GM21723 (cell line): ENCODE measurements at regions not wholly inside any gene's neighbourhood (a gene's known extent, or its start where the extent isn't known, plus 50 kb on each side); places are given as distances from the start of the nearest gene placed in this dataset.
A peak's percentile ranks its signal among the peaks of the same experiment; 100 is the strongest.

Source experiments
- ATAC-seq: cut with Tn5 transposase; IDR thresholded peaks from one replicate; pipeline ENCODE4 v1.9.1; 2021; ENCODE audit warnings: mild to moderate bottlenecking, moderate library complexity; ENCODE audit not compliant: unreplicated experiment

GRCh38 chr2:136248242-136248641, 130.3 kb upstream of the CXCR4 start:
- ATAC-seq = no peak

- ATAC-seq = no peak
These were observed 129.4 kb upstream of the CXCR4 start for GRCh38 chr2:136247204-136247950.

DNA sequence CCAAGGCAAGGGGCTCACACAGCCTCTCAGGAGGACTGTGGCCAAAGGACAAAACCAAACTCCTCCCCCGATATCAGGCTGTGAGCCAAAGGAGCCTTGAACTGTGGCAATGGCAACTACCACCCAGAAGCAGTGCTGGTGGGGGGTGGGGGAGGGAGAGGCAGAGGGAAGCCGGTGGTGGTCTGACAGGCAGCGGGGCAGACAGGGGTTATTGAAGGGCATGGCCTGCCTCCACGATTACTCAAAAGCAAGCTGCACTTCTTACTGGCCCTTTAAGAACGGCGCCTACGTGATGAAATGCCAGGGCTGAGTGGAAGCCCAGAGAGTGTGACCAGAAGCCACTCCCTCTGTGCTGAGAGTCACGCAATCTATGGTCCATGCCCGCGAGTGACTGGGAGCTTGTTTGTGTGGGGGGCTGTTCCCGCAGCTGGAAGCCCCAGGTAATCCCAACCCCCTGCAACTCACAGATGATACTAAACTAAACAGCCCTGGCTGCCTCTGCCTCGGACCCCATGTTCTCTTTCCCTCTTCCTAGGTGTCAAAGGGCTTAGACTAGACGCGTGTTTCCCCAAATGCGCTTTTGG, 128.2 kb upstream of the CXCR4 start:
- peak; percentile 83 for ATAC-seq

- no peak for ATAC-seq
These were observed 127.3 kb upstream of the CXCR4 start for GRCh38 chr2:136245211-136245610.

DNA sequence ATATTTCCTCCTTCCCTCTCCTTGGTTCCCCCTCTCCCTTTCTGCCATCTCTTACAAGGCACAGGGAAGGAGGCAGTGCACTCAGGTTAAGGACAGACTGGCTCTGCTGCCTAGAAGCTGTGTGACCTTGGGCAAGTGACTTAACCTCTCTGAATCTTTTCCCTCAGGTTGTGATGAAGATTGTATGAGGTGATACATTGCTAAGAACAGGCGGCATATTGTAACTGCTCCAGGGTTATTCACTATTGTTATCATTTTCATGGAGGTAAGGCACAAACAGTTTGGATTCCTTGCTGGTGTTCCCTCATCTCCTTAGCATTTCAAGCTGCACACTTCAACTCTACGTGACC, 126.6 kb upstream of the CXCR4 start:
- no peak for ATAC-seq

- ATAC-seq = no peak
These were observed 125.9 kb upstream of the CXCR4 start for GRCh38 chr2:136243638-136244535.

DNA sequence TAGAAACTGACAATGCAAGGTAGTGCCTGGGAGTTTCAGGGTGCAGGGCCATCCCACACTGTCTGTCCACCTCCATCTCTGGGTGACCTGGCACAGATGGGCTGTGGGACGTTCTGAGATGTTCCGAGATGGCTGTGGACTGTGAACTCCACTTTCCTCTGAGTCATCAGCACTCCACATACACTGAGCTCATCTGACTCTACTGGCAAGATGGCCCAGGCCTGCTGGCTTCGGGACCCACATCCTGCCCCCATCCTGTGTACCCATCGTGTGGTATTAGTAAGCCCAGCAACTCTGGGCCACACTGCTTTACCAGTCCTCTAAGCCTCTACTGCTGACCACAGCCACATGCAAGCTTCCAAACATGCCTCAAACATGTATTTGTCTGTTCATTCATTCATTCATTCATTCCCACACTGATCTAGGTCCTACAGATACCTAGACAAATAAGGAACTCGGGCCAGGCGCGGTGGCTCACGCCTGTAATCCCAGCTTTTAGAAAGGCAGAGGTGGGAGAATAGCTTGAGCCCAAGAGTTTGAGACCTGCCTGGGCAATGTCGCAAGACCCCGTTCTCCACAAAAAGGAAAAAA, 124.8 kb upstream of the CXCR4 start:
- ATAC-seq = no peak

GRCh38 chr2:136242100-136242499, 124.2 kb upstream of the CXCR4 start:
- ATAC-seq = no peak

DNA sequence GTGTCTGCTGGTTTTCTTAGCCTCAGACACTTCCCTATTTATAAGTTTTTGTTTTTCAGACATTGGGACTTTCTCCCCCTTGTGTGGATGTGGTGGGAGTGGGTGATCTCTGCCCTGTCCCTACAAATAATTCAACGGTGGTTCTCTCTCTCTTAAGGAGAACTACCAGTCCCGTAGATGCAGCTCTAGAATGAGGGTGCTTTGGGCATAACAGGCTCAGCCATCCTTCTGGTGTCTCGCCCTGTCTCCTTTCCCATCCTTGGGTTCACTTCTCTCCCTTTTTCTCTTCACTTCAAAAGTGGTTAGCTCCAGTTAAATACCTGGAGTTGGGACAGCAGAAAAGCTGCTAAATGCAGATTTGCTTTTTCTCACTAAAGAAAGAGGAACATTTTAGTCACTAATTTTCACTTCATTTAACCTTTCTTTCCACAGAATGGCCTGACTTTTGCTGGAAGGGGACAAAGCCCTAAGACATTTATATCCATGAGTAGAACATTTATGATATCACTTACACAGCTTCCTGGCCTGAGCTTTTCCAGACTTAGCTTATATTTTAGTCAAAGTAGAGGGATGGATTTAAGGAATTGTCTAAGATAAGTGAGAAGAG, 121.2 kb upstream of the CXCR4 start:
- ATAC-seq = no peak

- ATAC-seq = peak; percentile 88
These were observed 120.5 kb upstream of the CXCR4 start for GRCh38 chr2:136238286-136239078.

- no peak for ATAC-seq
These were observed 118.1 kb upstream of the CXCR4 start for GRCh38 chr2:136236019-136236418.

- no peak for ATAC-seq
These were observed 117.6 kb upstream of the CXCR4 start for GRCh38 chr2:136235546-136235945.

DNA sequence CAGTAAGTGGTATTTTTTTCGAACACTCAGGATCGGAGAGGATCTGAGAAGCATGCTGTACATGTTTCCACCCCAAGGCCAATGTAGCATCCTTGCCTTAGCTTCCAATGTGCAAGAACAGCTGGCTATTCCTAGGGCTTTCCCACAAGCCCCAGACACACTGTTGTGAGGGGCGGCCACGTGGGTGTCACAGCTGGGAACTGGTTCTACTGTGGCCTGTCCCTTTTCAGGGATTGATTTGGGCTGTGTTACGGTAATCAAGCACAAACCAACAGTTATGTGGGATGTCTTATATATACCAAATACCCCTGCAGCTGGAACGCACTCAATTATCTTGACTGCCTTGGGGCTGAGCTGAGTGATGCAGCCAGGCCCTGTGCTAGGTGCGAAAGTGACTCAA, 116.3 kb upstream of the CXCR4 start:
- no peak for ATAC-seq

DNA sequence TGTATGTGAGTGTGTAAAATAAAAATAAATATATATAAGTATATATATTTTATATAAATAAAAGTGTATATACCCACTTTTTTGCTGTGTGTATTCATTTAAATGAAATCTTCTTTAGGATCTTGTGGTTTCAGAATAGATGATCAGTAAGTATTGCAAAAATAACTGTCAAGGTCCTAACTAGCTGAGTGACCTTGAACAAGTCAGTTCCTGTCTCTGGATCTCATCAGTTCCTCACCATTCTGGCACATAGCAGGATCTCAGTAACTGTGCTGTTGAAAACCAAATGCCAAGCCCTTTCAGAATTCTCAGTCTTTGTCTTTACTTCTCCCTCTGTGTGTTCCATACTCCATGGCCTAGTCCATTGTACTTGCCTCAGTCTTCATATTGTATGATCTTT, 115.3 kb upstream of the CXCR4 start:
- ATAC-seq = no peak

DNA sequence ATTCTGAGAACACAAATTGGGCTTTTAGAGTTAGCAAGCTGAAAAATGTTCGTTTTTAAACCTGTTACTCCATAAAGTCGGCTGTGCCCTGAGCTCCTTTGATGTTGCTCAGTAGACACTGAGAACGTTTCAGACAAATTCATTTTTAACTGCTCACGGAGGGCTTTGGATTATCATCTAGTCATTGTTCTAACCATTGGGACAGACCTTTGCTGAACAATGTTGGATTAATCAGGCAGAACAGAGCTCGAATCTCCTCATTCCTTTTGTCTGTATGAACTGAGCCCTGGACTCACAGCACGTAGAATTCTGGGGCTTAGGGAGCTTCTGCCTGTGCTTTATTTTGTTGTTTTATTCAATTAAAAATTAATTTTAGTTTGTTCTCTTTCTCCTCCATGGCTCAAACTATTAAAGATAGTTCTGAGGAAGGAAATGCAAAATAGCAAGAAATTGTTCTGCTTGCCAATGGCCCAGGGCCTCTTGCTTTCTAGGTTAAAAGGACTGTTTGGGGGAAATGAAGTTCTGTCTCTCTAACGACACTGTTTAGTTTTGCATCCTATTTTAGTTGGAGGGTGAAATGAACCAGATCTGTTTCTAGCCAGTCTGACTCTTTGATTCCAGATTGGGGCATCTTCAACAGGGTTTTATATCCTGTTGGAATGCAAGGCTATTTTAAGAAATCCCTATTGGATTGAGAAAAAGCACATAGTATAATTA, 114.7 kb upstream of the CXCR4 start:
- no peak for ATAC-seq

DNA sequence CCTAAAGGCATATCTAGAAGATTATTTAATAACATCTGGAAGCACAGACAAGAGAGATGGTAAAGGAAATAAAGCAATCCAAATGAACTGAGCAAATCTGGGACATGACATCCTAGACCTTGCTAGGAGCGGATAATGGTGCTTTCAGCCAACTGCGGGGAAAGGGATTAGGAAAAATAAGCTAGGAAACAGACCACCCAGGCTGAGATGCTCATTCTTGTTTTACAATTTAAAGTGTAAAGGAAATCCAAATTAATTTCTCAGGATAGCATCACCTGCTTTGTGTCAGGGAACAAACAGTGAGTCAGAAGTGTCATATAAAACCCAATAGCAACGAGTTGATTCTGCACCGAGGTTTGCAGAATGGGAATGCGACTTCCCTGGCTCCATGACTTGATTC, 112.5 kb upstream of the CXCR4 start:
- no peak for ATAC-seq

DNA sequence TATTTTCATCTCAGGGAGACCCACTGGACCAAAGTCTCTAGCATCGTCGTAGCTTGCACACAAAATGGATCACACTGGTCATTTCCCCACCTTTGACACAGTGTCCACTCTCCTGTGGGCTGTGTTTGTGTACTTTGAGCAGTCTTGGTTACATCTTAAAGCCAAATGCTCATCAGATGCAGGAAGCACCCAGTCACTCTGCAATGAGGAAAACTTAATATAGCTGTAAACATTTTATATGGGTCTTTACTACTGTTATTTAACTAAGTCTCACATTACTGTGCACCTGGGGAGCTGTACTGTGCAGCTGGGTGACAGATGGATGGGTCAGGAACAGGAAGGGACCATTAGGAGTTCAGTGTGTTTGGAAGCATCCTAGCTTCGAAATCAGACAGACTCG, 109.0 kb upstream of the CXCR4 start:
- ATAC-seq = no peak

DNA sequence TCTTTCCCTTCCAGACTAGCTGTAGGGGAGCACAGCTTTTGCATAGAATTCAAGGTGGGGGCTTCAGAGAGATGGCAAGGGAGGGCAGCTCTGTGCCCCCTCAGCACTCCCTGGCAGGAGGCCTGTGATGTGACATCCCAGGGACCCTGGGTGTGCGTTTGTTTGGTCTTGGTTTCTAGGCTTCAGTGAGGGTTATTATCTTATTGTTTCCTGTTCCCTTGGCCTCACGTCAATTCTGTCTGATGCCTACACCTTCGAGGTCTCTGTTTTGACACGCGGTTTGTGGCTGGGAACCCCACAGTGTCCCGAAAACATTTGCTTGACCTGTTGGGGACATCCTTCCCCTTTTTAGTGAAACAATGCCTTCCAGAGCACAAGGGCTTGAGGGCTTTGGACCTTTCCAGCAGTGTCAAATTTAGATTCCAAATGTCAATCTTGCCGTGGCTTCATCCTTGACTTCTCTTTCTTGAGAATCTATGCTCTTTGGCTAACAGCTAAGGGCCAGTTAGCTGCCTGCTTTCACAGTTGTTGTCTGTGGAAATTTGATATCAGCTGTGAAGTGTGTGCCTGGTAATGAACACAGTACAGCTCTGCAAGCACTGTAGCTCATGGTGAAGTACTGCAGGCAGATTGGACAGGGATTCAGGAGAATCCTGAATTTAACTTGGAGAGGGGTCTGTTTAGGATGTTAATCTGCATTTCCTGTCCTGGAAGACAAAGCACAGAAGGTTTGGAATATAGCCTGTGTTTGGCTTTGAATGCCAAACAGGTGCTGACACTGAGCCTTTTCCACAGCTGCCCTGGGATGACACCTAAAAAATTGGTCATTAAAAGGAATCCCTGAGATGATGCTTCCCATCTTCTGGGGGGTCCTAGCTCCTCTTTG, 108.2 kb upstream of the CXCR4 start:
- no peak for ATAC-seq

- no peak for ATAC-seq
These were observed 105.3 kb upstream of the CXCR4 start for GRCh38 chr2:136223274-136223673.
